Karpas-422 (cell line): ENCODE measurements at regions not wholly inside any gene's neighbourhood (a gene's known extent, or its start where the extent isn't known, plus 50 kb on each side); places are given as distances from the start of the nearest gene placed in this dataset.

ENCODE experiments used
- DNase-seq: peaks from one replicate; pipeline ENCODE4 v3.0.0-alpha.2; 2015
- H2AFZ ChIP-seq: fragments of 200-600 bp; sonication (generic); 2 replicates; pipeline ENCODE4 v1.6.1; 2014; ENCODE audit warnings: antibody characterized with exemption, low read length, mixed read lengths
- H3K27ac ChIP-seq: fragments of 200-600 bp; sonication (generic); 2 replicates; pipeline ENCODE4 v1.5.1; 2014; ENCODE audit warnings: mild to moderate bottlenecking, low read length, moderate library complexity
- H3K27me3 ChIP-seq: fragments of 200-600 bp; sonication (generic); 2 replicates; pipeline ENCODE4 v1.6.1; 2014; ENCODE audit warnings: low read length, mixed read lengths
- H3K36me3 ChIP-seq: fragments of 200-600 bp; sonication (generic); 2 replicates; pipeline ENCODE4 v1.6.1; 2014; ENCODE audit warnings: low read length, mixed read lengths; ENCODE audit not compliant: insufficient read depth
- H3K4me1 ChIP-seq: fragments of 200-600 bp; sonication (generic); 2 replicates; pipeline ENCODE4 v1.6.1; 2014; ENCODE audit warnings: mild to moderate bottlenecking, low read length, mixed read lengths
- H3K4me2 ChIP-seq: fragments of 200-600 bp; sonication (generic); 2 replicates; pipeline ENCODE4 v1.6.1; 2014; ENCODE audit warnings: low read length, low read depth, mild to moderate bottlenecking; ENCODE audit not compliant: poor library complexity, severe bottlenecking
- H3K4me3 ChIP-seq: fragments of 200-600 bp; sonication (generic); 2 replicates; pipeline ENCODE4 v1.5.1; 2014; ENCODE audit warnings: mild to moderate bottlenecking, antibody characterized with exemption, low read length, mixed read lengths
- H3K79me2 ChIP-seq: fragments of 200-600 bp; sonication (generic); 2 replicates; pipeline ENCODE4 v1.6.1; 2014; ENCODE audit warnings: mild to moderate bottlenecking, low read length, mixed read lengths
- H3K9ac ChIP-seq: fragments of 200-600 bp; sonication (generic); 2 replicates; pipeline ENCODE4 v1.6.0; 2014; ENCODE audit warnings: low read length
- H3K9me2 ChIP-seq: fragments of 200-600 bp; sonication (generic), shearing (Covaris generic); replicated peaks from 2 replicates; pipeline ENCODE4 v1.6.0; 2014; ENCODE audit warnings: mild to moderate bottlenecking, low read length, moderate library complexity; ENCODE audit not compliant: insufficient read depth
- H3K9me3 ChIP-seq: fragments of 300-700, 200-600 bp; sonication (generic); 2 replicates; pipeline ENCODE4 v1.6.1; 2014; ENCODE audit warnings: low read length, mixed read lengths
- H4K20me1 ChIP-seq: fragments of 200-600 bp; sonication (generic); 2 replicates; pipeline ENCODE4 v1.6.1; 2014; ENCODE audit warnings: mild to moderate bottlenecking, antibody characterized with exemption, low read length, low read depth; ENCODE audit not compliant: insufficient read depth

DNA sequence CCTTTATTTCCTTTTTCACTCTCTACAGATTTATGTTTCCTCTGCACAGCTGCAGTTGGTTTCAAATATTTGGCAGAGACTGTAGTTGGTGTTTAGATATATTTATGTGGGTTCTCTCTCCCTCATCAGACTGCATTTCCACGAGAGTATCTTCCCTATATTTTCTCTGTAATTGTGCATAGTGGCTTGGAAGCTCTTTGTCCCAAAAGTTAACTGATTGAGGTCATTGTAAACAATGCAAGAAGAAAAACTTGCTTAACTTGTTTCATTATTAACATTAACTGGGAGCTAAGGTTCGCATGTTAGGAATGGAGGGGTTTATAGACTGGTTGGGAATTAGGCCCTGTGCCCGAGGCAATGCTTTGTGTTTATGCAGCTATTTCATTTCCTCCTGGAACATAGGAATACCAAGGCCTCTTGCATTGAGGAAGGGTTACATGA, 216.9 kb upstream of the HMGA2 start:
- no peaks in the 10 kb centered on the region for H3K9me3 ChIP-seq
- no peak overlapping the region for H3K4me2 ChIP-seq
- no peaks in the 10 kb centered on the region for H3K4me1 ChIP-seq
- no peak overlapping the region for H3K9ac ChIP-seq
- no peak overlapping the region for H2AFZ ChIP-seq
- H4K20me1 ChIP-seq, result no peaks in the 10 kb centered on the region
- no peak overlapping the region for H3K4me3 ChIP-seq
- no peak for DNase-seq
- no peaks in the 10 kb centered on the region for H3K79me2 ChIP-seq
- no peaks in the 10 kb centered on the region for H3K9me2 ChIP-seq
- H3K27me3 ChIP-seq, result no peaks in the 10 kb centered on the region
- no peak overlapping the region for H3K27ac ChIP-seq
- no peaks in the 10 kb centered on the region for H3K36me3 ChIP-seq

DNA sequence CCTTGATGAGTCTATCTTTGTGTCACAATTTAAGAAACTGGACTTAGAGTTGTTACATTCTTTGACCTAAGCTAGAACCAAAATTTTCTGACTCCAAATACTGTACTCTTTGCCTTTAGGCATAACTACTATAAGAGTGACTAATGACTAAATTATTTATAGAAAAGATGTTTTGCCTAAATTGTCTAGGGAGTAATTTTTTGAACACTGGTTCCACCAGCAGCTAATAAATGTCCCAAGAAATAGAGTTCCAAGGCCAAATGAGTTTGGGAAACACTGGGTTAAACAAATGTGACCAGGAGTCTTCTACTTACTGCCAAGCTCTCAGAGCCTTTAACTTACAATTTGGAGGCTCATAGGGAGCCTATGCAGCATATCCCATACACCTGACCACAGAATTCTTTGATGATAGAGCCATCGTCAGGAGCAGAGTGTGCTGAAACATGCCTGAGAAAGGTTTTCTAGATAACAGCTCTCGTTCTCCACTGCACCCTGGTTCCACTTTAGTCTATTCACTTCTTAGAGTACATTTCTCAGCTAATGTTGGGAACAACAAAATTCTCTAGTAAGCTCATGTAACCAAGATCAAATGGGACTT, 215.9 kb upstream of the HMGA2 start:
- Histone ChIP-seq H3K4me3 (no peak overlapping the region), H3K9me3 (no peaks in the 10 kb centered on the region), H3K9ac (no peak overlapping the region), H3K36me3 (no peaks in the 10 kb centered on the region), H3K27ac (no peak overlapping the region), H3K9me2 (no peaks in the 10 kb centered on the region), H3K4me1 (no peaks in the 10 kb centered on the region), H3K79me2 (no peaks in the 10 kb centered on the region), H2AFZ (no peak overlapping the region), H4K20me1 (no peaks in the 10 kb centered on the region), H3K27me3 (no peaks in the 10 kb centered on the region), H3K4me2 (no peak overlapping the region)
- no peak for DNase-seq

DNA sequence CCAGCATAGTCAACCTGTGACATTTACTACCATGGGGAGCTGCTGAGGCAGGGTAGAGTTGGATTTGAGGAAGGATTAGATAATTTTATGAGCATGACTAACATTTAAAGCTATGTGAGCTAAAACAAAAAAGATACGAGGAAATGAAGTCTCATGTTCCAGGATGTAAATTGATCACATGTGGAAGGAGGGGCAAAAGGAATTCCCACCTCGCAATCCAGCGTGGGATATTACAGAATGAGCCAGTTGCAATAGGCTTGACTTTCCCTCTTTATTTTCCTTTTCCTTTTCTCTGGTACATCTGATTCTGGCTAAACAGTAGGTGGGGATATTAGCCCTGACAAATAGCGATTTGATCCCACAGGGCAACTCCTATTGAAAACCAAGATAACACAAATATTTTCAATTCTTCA, 214.9 kb upstream of the HMGA2 start:
- no peaks in the 10 kb centered on the region for H3K9me2 ChIP-seq
- H3K27ac ChIP-seq, result no peak overlapping the region
- no peaks in the 10 kb centered on the region for H3K9me3 ChIP-seq
- H3K79me2 ChIP-seq, result no peaks in the 10 kb centered on the region
- no peak overlapping the region for H2AFZ ChIP-seq
- H3K4me2 ChIP-seq, result no peak overlapping the region
- H3K9ac ChIP-seq, result no peak overlapping the region
- H3K4me3 ChIP-seq, result no peak overlapping the region
- H3K27me3 ChIP-seq, result no peaks in the 10 kb centered on the region
- no peaks in the 10 kb centered on the region for H4K20me1 ChIP-seq
- no peaks in the 10 kb centered on the region for H3K36me3 ChIP-seq
- no peak for DNase-seq
- no peaks in the 10 kb centered on the region for H3K4me1 ChIP-seq

DNA sequence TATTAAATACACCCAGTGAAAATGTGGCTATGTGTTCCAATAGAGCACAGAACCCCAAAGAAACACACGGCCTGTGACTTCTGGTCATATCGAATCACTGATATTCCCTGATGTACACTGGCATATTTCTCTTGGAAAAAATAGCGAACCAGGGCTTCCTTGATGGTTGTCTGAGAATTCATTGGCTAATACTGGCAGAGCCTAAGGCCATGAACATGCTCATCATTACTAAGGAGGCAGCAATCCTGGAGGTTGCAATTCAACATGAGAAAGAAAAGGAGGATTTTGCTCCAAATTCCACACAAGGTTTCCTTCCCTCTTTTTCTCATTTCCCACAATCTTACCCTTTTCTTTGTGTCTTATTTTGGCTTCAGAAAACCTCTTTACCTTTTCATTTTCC, 212.9 kb upstream of the HMGA2 start:
- Histone ChIP-seq H4K20me1 (no peaks in the 10 kb centered on the region), H3K9me3 (no peaks in the 10 kb centered on the region), H3K4me2 (no peak overlapping the region), H3K27me3 (no peaks in the 10 kb centered on the region), H3K27ac (no peak overlapping the region), H3K79me2 (no peaks in the 10 kb centered on the region), H3K4me3 (no peak overlapping the region), H3K36me3 (no peaks in the 10 kb centered on the region), H3K9ac (no peak overlapping the region), H2AFZ (no peak overlapping the region), H3K4me1 (no peaks in the 10 kb centered on the region), H3K9me2 (no peaks in the 10 kb centered on the region)
- DNase-seq, result no peak

DNA sequence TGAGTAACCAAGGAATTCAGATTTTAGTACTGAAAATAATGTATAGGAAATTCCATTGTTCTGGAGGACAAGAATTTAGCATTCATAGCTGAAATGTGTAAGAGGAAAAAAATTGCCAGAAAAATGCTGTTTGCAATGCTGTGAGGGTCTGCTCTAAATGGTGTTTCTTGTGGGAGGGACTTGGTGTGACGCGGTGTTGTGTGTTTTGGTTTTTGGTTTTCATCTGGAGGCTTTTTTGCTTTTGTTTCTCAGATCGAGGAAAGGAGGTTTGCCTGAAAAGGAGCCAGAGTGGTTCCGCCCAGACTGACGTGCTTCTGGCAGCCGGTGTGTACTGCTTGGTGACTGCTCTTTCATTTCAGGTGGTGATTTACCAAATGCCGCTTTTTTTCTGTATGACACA, 211.8 kb upstream of the HMGA2 start:
- no peak overlapping the region for H3K27ac ChIP-seq
- no peak overlapping the region for H3K4me2 ChIP-seq
- no peaks in the 10 kb centered on the region for H3K36me3 ChIP-seq
- no peaks in the 10 kb centered on the region for H4K20me1 ChIP-seq
- H3K9me2 ChIP-seq, result no peaks in the 10 kb centered on the region
- DNase-seq, result no peak
- no peak overlapping the region for H3K9ac ChIP-seq
- H3K27me3 ChIP-seq, result no peaks in the 10 kb centered on the region
- H2AFZ ChIP-seq, result no peak overlapping the region
- no peak overlapping the region for H3K4me3 ChIP-seq
- H3K9me3 ChIP-seq, result no peaks in the 10 kb centered on the region
- H3K79me2 ChIP-seq, result no peaks in the 10 kb centered on the region
- H3K4me1 ChIP-seq, result no peaks in the 10 kb centered on the region

DNA sequence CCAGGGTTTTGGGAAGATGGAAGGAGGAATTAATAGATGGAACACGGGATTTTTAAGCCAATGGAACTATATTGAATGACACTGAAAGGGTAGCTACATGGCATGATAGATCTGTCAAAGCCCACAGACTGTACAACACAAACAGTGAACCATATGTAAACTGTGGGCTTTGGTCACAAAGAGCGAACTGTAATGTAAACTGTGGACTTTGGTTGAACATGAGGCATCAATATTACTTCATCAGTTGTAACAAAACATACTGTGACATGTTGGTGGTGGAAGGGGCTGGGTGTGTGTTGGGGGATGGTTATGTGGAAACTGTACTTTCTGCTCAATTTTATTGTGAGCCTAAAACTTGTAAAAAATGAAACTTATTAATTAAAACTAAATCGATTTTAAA, 210.6 kb upstream of the HMGA2 start:
- DNase-seq, result no peak
- Histone ChIP-seq H3K27me3 (no peaks in the 10 kb centered on the region), H3K79me2 (no peaks in the 10 kb centered on the region), H3K9ac (no peak overlapping the region), H3K4me1 (no peaks in the 10 kb centered on the region), H4K20me1 (no peaks in the 10 kb centered on the region), H3K36me3 (no peaks in the 10 kb centered on the region), H3K9me2 (no peaks in the 10 kb centered on the region), H3K4me2 (no peak overlapping the region), H3K4me3 (no peak overlapping the region), H2AFZ (no peak overlapping the region), H3K9me3 (no peaks in the 10 kb centered on the region), H3K27ac (no peak overlapping the region)

DNA sequence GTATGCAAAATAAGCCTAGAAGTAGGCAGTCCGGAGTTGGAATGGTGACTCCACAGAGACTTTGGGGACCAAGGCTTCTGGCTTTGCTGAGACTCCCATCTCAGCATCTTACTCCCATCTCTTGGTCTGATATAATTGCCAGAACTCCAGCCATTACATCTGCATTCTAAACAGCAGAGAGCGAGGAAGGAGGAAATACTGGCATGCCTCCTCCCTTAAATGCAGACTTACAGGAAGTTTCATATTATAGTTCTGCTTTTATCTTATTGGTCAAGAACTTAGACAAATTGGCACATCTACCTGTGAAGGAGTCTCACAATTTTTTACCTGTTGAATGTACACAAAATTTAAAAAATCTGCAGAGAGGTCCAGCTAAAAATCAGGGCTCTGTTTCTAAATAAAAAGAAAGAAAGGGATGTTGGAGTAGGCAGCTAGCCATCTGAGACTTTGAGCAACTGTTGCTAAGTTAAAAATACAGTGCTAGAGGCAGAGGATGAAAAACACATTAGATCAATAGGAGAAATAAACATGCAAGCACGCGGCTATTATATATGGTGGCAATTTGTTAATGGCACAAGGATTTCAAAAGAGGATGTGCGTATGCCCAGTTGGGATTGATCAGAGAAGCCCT, 209.9 kb upstream of the HMGA2 start:
- no peak overlapping the region for H2AFZ ChIP-seq
- no peaks in the 10 kb centered on the region for H3K79me2 ChIP-seq
- DNase-seq, result no peak
- H3K4me2 ChIP-seq, result no peak overlapping the region
- H4K20me1 ChIP-seq, result no peaks in the 10 kb centered on the region
- no peaks in the 10 kb centered on the region for H3K27me3 ChIP-seq
- H3K9me2 ChIP-seq, result no peaks in the 10 kb centered on the region
- no peak overlapping the region for H3K27ac ChIP-seq
- H3K9ac ChIP-seq, result no peak overlapping the region
- H3K4me1 ChIP-seq, result no peaks in the 10 kb centered on the region
- no peak overlapping the region for H3K4me3 ChIP-seq
- no peaks in the 10 kb centered on the region for H3K9me3 ChIP-seq
- no peaks in the 10 kb centered on the region for H3K36me3 ChIP-seq

DNA sequence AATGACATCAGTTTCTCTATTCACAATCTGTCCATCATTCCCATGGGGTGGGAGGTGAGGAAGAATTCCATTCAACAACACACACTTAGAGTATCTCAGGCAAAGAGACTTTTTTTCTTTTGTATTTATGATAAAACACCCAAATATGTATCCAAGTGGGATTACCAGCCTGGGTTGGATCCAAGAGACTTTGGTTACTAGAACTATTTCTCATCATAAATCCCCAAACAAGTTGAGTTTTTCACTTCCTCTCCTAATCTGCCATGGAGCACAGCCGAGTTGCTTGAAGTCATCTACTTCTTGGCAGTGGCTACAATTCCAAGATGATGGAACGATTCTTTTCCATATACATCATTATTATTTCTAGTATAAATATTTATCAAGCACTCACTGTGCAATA, 209.2 kb upstream of the HMGA2 start:
- Histone ChIP-seq H3K79me2 (no peaks in the 10 kb centered on the region), H3K9me3 (no peaks in the 10 kb centered on the region), H3K27me3 (no peaks in the 10 kb centered on the region), H3K4me2 (no peak overlapping the region), H3K36me3 (no peaks in the 10 kb centered on the region), H3K27ac (no peak overlapping the region), H2AFZ (no peak overlapping the region), H3K9ac (no peak overlapping the region), H3K9me2 (no peaks in the 10 kb centered on the region), H4K20me1 (no peaks in the 10 kb centered on the region), H3K4me1 (no peaks in the 10 kb centered on the region), H3K4me3 (no peak overlapping the region)
- no peak for DNase-seq
